Cardiac fibroblast (primary cell): ENCODE measurements at regions not wholly inside any gene's neighbourhood (a gene's known extent, or its start where the extent isn't known, plus 50 kb on each side); places are given as distances from the start of the nearest gene placed in this dataset.

Experiments
- DNase-seq, 2 donors: peaks; one replicate each; pipeline versions ENCODE4 v3.0.0 to v3.0.0-alpha.2; 2010; ENCODE audit warnings: low read depth in 2 of 2
- H3K4me3 ChIP-seq, 2 donors: replicated peaks in 1 of 2; 1 replicate in 1 of 2; 2 replicates in 1 of 2; pipeline ENCODE4 v1.5.1; 2011; ENCODE audit warnings: low read depth in 2 of 2, low read length in 2 of 2, mild to moderate bottlenecking in 2 of 2, moderate library complexity in 1 of 2
- CTCF ChIP-seq: IDR thresholded peaks from one replicate; pipeline ENCODE4 v1.5.1; 2011; ENCODE audit warnings: low read depth, mild to moderate bottlenecking, low read length, inconsistent platforms

GRCh38 chr3:177371146-177371545 lies 173.9 kb upstream of the TBL1XR1 start:
- no peak overlapping the region for H3K4me3 ChIP-seq
- TF ChIP-seq CTCF = no peak

GRCh38 chr3:177371888-177372287 lies 174.6 kb upstream of the TBL1XR1 start:
- H3K4me3 ChIP-seq = no peak overlapping the region
- DNase-seq = no peak
- no peak for TF ChIP-seq CTCF

More at GRCh38 chr3:177371146-177371545, 173.9 kb upstream of the TBL1XR1 start:
- no peak for DNase-seq

GRCh38 chr3:177374323-177374722 lies 177.0 kb upstream of the TBL1XR1 start:
- no peak for TF ChIP-seq CTCF
- DNase-seq = no peak
- H3K4me3 ChIP-seq = no peak overlapping the region

GRCh38 chr3:177375316-177375715 lies 178.0 kb upstream of the TBL1XR1 start:
- TF ChIP-seq CTCF = no peak

GRCh38 chr3:177377166-177377565 lies 179.9 kb upstream of the TBL1XR1 start:
- no peak for DNase-seq
- TF ChIP-seq CTCF = no peak
- H3K4me3 ChIP-seq = no peak overlapping the region

More at GRCh38 chr3:177375316-177375715, 178.0 kb upstream of the TBL1XR1 start:
- no peak for DNase-seq
- H3K4me3 ChIP-seq = no peak overlapping the region

GRCh38 chr3:177378168-177378567 lies 180.9 kb upstream of the TBL1XR1 start:
- DNase-seq = no peak
- no peak for TF ChIP-seq CTCF
- H3K4me3 ChIP-seq = no peak overlapping the region

GRCh38 chr3:177379045-177379444 lies 181.8 kb upstream of the TBL1XR1 start:
- no peak for DNase-seq
- TF ChIP-seq CTCF = no peak
- no peak overlapping the region for H3K4me3 ChIP-seq
